NT2/D1 (cell line): ENCODE measurements at regions not wholly inside any gene's neighbourhood (a gene's known extent, or its start where the extent isn't known, plus 50 kb on each side); places are given as distances from the start of the nearest gene placed in this dataset.

Experiments
- YY1 ChIP-seq: IDR thresholded peaks from 2 replicates; pipeline ENCODE4 v1.6.1; 2011; ENCODE audit not compliant: insufficient read length, insufficient read depth
- ZNF274 ChIP-seq: IDR thresholded peaks from 2 replicates; pipeline ENCODE4 v1.6.1; 2011; ENCODE audit warnings: mild to moderate bottlenecking, low read depth, low read length

- no peak for TF ChIP-seq ZNF274
- TF ChIP-seq YY1 = no peak
Observed at GRCh38 chr22:49134076-49134475, 693.6 kb downstream of the BRD1 start.
